Body of pancreas (tissue), 4 donors: ENCODE measurements at regions not wholly inside any gene's neighbourhood (a gene's known extent, or its start where the extent isn't known, plus 50 kb on each side); places are given as distances from the start of the nearest gene placed in this dataset.

Experiments used
- ATAC-seq: fragments of 150-250 bp; one replicate; pipeline ENCODE4 v1.9.1; 2016
- DNase-seq, 4 donors: peaks; one replicate each; pipeline ENCODE4 v3.0.0-alpha.2; 2019
- H3K27ac ChIP-seq, 4 donors: fragments of 200-600 bp; sonication (generic); 1 replicate in 3 of 4; 2 replicates in 1 of 4; pipeline versions ENCODE4 v1.5.1 to v1.6.1; 2016 to 2019; ENCODE audit warnings: mild to moderate bottlenecking in 1 of 4, mixed read lengths in 1 of 4, moderate library complexity in 1 of 4
- H3K27me3 ChIP-seq, 2 donors: fragments of 200-600 bp; sonication (generic); one replicate each; pipeline ENCODE4 v1.6.0; 2016; ENCODE audit warnings: mild to moderate bottlenecking in 1 of 2
- H3K36me3 ChIP-seq, 2 donors: fragments of 200-600 bp; sonication (generic); replicated peaks in 1 of 2; 2 replicates each; pipeline ENCODE4 v1.5.1; 2016; ENCODE audit warnings: low read depth in 2 of 2; ENCODE audit not compliant: insufficient read depth in 1 of 2
- H3K4me1 ChIP-seq: fragments of 200-600 bp; sonication (generic); one replicate; pipeline ENCODE4 v1.6.0; 2016
- H3K4me3 ChIP-seq, 2 donors: fragments of 200-600 bp; sonication (generic); 1 replicate in 1 of 2; 2 replicates in 1 of 2; pipeline ENCODE4 v1.5.1; 2016 to 2019
- H3K9me3 ChIP-seq, 3 donors: fragments of 200-600 bp; sonication (generic); 1 replicate in 2 of 3; 2 replicates in 1 of 3; pipeline ENCODE4 v1.5.1; 2016
- POLR2A ChIP-seq, 3 donors: fragments of 450-650 bp; IDR thresholded peaks; one replicate each; pipeline ENCODE4 v1.6.1; 2016; ENCODE audit warnings: antibody characterized with exemption in 3 of 3, mild to moderate bottlenecking in 2 of 3
- WGBS, 2 donors: methylation state at CpG; one replicate each; pipeline ENCODE4 v1.1.5; 2017; 5-methylcytosine and 5-hydroxymethylcytosine counted together
- intact Hi-C: fragments of 100-400 bp; cut with DNase I; formaldehyde crosslinking; loops from one replicate; pipeline ENCODE4 v1.15.1; 2023
- TF ChIP-seq, protein P1 (sequence below), 7 experiments: fragments of 450-650 bp in 4 of 7; fragments of 200-600 bp in 3 of 7; sonication (generic) in 3 of 7; IDR thresholded peaks; one replicate each; pipeline ENCODE4 v1.5.1; 2016 to 2019; ENCODE audit warnings: antibody characterized with exemption in 7 of 7

DNA sequence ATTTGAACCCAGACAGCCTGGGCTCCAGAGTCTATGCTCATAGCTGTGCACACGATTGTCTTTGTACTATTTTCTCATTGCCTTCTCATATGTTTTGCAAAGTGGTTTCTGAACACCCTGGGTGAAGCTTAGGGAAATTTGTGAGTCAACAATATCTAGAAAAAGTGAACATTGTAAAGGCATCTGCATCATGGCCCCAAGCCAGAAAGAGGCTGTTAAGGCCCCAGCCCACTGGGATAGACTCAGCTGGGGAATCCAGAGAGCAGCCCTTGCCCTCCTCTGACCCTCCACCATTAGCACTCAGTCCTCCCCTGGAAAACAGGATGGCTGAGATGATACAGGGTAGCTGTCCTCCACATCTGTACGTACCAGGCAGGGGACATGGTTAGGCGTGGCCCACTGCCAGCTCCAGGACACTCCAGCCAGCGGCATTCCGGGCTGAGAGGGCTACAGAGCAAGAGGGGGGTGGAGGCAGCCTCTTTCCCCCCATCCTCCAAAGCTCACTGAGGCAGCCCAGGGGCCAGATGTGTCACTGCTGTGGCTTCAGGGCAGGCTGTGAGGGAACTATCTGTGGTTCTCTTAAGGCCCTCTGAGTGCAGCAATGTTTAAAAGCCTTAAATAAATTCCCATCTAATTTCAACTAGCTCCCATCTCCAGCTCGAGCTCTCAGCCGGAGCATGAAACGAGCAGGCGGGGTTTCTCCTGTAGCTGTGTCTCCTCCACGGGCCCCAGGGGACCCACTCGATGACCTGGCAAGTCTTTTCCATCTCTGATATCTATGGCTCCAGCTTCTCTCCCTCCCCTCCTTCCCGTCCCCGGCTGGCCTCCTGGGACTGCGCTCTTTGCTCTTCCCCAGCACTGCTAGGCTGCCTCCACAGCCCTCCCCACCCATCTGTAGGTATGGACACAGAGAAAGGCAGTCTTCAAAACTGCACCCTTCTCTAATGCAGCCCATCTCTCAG is 209.4 kb upstream of the LRFN2 start:
- H3K4me3 ChIP-seq, result no peak overlapping the region
- no peaks in the 10 kb centered on the region for H3K4me1 ChIP-seq
- DNase-seq (no peak), ATAC-seq (no peak)
- WGBS, 2 donors, result 71 to 76% methylated on average over 11 to 14 of the region's 14 CpGs
- no peaks in the 10 kb centered on the region for H3K27me3 ChIP-seq
- no peak for TF ChIP-seq POLR2A (IDR thresholded peaks at IDR 0.05)
- TF ChIP-seq, protein P1, sequence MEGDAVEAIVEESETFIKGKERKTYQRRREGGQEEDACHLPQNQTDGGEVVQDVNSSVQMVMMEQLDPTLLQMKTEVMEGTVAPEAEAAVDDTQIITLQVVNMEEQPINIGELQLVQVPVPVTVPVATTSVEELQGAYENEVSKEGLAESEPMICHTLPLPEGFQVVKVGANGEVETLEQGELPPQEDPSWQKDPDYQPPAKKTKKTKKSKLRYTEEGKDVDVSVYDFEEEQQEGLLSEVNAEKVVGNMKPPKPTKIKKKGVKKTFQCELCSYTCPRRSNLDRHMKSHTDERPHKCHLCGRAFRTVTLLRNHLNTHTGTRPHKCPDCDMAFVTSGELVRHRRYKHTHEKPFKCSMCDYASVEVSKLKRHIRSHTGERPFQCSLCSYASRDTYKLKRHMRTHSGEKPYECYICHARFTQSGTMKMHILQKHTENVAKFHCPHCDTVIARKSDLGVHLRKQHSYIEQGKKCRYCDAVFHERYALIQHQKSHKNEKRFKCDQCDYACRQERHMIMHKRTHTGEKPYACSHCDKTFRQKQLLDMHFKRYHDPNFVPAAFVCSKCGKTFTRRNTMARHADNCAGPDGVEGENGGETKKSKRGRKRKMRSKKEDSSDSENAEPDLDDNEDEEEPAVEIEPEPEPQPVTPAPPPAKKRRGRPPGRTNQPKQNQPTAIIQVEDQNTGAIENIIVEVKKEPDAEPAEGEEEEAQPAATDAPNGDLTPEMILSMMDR (IDR thresholded peaks at IDR 0.05), result no peak
- no peaks in the 10 kb centered on the region for H3K9me3 ChIP-seq
- intact Hi-C loops, result no loop called here
- no peaks in the 10 kb centered on the region for H3K36me3 ChIP-seq
- H3K27ac ChIP-seq, result no peak overlapping the region

GRCh38 chr6:40794586-40794985 is 207.4 kb upstream of the LRFN2 start:
- TF ChIP-seq POLR2A (IDR thresholded peaks at IDR 0.05), result no peak
- TF ChIP-seq, protein P1 (IDR thresholded peaks at IDR 0.05), result no peak
- 70 to 74% methylated on average over 2 of the region's 2 CpGs for WGBS, 2 donors
- H3K9me3 ChIP-seq, result no peaks in the 10 kb centered on the region
- no peak overlapping the region for H3K4me3 ChIP-seq
- DNase-seq (no peak), ATAC-seq (no peak)
- intact Hi-C loops, result no loop called here
- H3K4me1 ChIP-seq, result no peaks in the 10 kb centered on the region
- no peak overlapping the region for H3K27ac ChIP-seq
- H3K27me3 ChIP-seq, result no peaks in the 10 kb centered on the region
- no peaks in the 10 kb centered on the region for H3K36me3 ChIP-seq

- ATAC-seq, result no peak
- no peak for DNase-seq
- no peaks in the 10 kb centered on the region for H3K4me1 ChIP-seq
- no peaks in the 10 kb centered on the region for H3K36me3 ChIP-seq
- intact Hi-C loops, result no loop called here
- TF ChIP-seq, protein P1 (IDR thresholded peaks at IDR 0.05), result no peak
- no peak for TF ChIP-seq POLR2A (IDR thresholded peaks at IDR 0.05)
- 80 to 100% methylated on average over 2 of the region's 2 CpGs for WGBS, 2 donors
- no peak overlapping the region for H3K27ac ChIP-seq
- no peaks in the 10 kb centered on the region for H3K9me3 ChIP-seq
- no peak overlapping the region for H3K4me3 ChIP-seq
- H3K27me3 ChIP-seq, result no peaks in the 10 kb centered on the region
These were observed 205.0 kb upstream of the LRFN2 start for GRCh38 chr6:40792183-40792582.

DNA sequence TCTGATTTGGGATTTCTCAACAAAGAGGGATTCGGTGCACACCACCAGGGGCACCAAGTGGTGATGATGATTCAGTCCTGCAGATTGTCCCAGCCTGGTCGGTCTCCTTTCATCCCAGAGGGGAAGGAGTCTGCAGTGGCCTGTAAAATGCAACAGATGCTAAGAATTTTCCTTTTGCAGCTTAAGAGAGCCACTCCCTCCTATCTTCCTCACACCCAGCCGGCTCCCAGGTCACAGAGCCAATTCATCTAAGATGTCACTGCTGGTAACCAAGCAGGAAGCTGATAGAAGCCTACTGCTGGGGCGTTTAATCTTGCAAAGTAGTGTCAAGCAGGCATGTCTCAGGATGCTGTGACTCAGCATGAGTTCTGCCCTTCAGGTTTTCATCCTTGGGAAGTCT is 203.8 kb upstream of the LRFN2 start:
- ATAC-seq (no peak), DNase-seq (no peak)
- H3K4me1 ChIP-seq, result no peaks in the 10 kb centered on the region
- no peak for TF ChIP-seq POLR2A (IDR thresholded peaks at IDR 0.05)
- TF ChIP-seq, protein P1 (IDR thresholded peaks at IDR 0.05), result no peak
- WGBS, 2 donors, result 46 to 58% methylated on average over 4 of the region's 4 CpGs
- H3K9me3 ChIP-seq, result no peaks in the 10 kb centered on the region
- H3K27me3 ChIP-seq, result no peaks in the 10 kb centered on the region
- intact Hi-C loops, result no loop called here
- H3K27ac ChIP-seq, result no peak overlapping the region
- H3K4me3 ChIP-seq, result no peak overlapping the region
- H3K36me3 ChIP-seq, result no peaks in the 10 kb centered on the region
